Prostate gland (tissue), 2 donors: ENCODE measurements at regions not wholly inside any gene's neighbourhood (a gene's known extent, or its start where the extent isn't known, plus 50 kb on each side); places are given as distances from the start of the nearest gene placed in this dataset.
"Not testable (repeated sequence)": the region's sequence is repeated elsewhere in the genome, so short reads cannot be mapped to it uniquely, and the experiment has no call there.

Experiments used
- DNase-seq: peaks from one replicate; pipeline ENCODE4 v3.0.0-alpha.2; 2019; ENCODE audit warnings: low spot score
- H3K27ac ChIP-seq, 2 donors: fragments of 200-600 bp; sonication (generic); 2 replicates each; pipeline ENCODE4 v1.5.1; 2017 to 2019
- H3K27me3 ChIP-seq: fragments of 200-600 bp; sonication (generic); replicated peaks from 2 replicates; pipeline ENCODE4 v1.5.1; 2019; ENCODE audit not compliant: insufficient read depth
- H3K36me3 ChIP-seq, 2 donors: fragments of 200-600 bp; sonication (generic); 1 replicate in 1 of 2; 2 replicates in 1 of 2; pipeline versions ENCODE4 v1.5.1 to v1.8.1; 2017 to 2019
- H3K4me1 ChIP-seq: fragments of 200-600 bp; sonication (generic); replicated peaks from 2 replicates; pipeline ENCODE4 v1.5.1; 2019
- H3K4me3 ChIP-seq, 2 donors: fragments of 200-600 bp; sonication (generic); 2 replicates each; pipeline ENCODE4 v1.5.1; 2017 to 2019
- H3K9me3 ChIP-seq: fragments of 200-600 bp; sonication (generic); 2 replicates; pipeline ENCODE4 v1.5.1; 2017
- POLR2A ChIP-seq: fragments of 450-650 bp; IDR thresholded peaks from one replicate; pipeline ENCODE4 v1.6.1; 2016; ENCODE audit warnings: antibody characterized with exemption, mild to moderate bottlenecking
- POLR2AphosphoS5 ChIP-seq: sonication (generic); formaldehyde crosslinking; IDR thresholded peaks from one replicate; pipeline ENCODE4 v1.6.1; 2017; ENCODE audit warnings: antibody characterized with exemption
- WGBS: methylation state at CpG from one replicate; pipeline ENCODE4 v1.1.5; 2018; 5-methylcytosine and 5-hydroxymethylcytosine counted together
- intact Hi-C: fragments of 100-400 bp; cut with DNase I; formaldehyde crosslinking; loops from one replicate; pipeline ENCODE4 v1.14.2; 2022
- TF ChIP-seq, protein P1 (sequence below), 4 experiments: fragments of 200-600 bp in 2 of 4; fragments of 450-650 bp in 2 of 4; sonication (generic) in 2 of 4; IDR thresholded peaks; 1 replicate in 3 of 4; 2 replicates in 1 of 4; pipeline ENCODE4 v1.5.1; 2016 to 2019; ENCODE audit warnings: antibody characterized with exemption in 4 of 4, mild to moderate bottlenecking in 2 of 4, moderate library complexity in 2 of 4

- Histone ChIP-seq H3K4me3 (no peak overlapping the region), H3K27ac (no peak overlapping the region), H3K27me3 (no peaks in the 10 kb centered on the region), H3K4me1 (no peaks in the 10 kb centered on the region), H3K9me3 (no peaks in the 10 kb centered on the region), H3K36me3 (no peaks in the 10 kb centered on the region)
- intact Hi-C loops = no loop called here
- TF ChIP-seq POLR2A (no peak), POLR2AphosphoS5 (no peak)
- TF ChIP-seq, protein P1, sequence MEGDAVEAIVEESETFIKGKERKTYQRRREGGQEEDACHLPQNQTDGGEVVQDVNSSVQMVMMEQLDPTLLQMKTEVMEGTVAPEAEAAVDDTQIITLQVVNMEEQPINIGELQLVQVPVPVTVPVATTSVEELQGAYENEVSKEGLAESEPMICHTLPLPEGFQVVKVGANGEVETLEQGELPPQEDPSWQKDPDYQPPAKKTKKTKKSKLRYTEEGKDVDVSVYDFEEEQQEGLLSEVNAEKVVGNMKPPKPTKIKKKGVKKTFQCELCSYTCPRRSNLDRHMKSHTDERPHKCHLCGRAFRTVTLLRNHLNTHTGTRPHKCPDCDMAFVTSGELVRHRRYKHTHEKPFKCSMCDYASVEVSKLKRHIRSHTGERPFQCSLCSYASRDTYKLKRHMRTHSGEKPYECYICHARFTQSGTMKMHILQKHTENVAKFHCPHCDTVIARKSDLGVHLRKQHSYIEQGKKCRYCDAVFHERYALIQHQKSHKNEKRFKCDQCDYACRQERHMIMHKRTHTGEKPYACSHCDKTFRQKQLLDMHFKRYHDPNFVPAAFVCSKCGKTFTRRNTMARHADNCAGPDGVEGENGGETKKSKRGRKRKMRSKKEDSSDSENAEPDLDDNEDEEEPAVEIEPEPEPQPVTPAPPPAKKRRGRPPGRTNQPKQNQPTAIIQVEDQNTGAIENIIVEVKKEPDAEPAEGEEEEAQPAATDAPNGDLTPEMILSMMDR (IDR thresholded peaks at IDR 0.05) = no peak
- 90% methylated on average over 3 of the region's 3 CpGs for WGBS
- no peak for DNase-seq
Measured at GRCh38 chr1:198950036-198950435, 311.2 kb downstream of the PTPRC start.

DNA sequence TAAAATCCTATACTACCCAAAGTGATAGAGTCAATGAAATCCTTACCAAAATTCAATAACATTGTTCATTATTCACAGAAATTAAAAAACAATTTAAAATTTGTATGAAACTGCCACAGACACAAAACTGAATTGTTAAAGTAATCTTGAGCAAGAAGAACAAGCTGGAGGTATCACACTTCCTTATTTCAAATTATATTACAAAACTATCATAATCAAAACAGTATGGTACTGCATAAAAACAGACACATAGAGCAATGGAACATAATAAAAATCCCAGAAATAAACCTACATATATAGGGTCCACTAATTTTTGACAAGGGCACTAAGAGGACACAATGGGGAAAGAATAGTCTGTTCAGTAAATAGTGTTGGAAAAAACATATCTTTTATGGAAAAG lies 316.2 kb downstream of the PTPRC start:
- no peak for DNase-seq
- H3K27ac ChIP-seq = no peak overlapping the region
- intact Hi-C loops = no loop called here
- no peaks in the 10 kb centered on the region for H3K9me3 ChIP-seq
- H3K36me3 ChIP-seq = no peaks in the 10 kb centered on the region
- TF ChIP-seq, protein P1 (IDR thresholded peaks at IDR 0.05) = no peak
- TF ChIP-seq POLR2A (no peak), POLR2AphosphoS5 (no peak)
- no peaks in the 10 kb centered on the region for H3K27me3 ChIP-seq
- H3K4me1 ChIP-seq = no peaks in the 10 kb centered on the region
- no peak overlapping the region for H3K4me3 ChIP-seq

- Histone ChIP-seq H3K4me1 (no peaks in the 10 kb centered on the region), H3K9me3 (no peaks in the 10 kb centered on the region), H3K27ac (no peak overlapping the region), H3K4me3 (no peak overlapping the region), H3K27me3 (no peaks in the 10 kb centered on the region), H3K36me3 (no peaks in the 10 kb centered on the region)
- 54% methylated on average over 1 of the region's 1 CpG for WGBS
- TF ChIP-seq POLR2A = no peak
- TF ChIP-seq, protein P1 (IDR thresholded peaks at IDR 0.05) = no peak
- TF ChIP-seq POLR2AphosphoS5 = no peak
- intact Hi-C loops = no loop called here
- no peak for DNase-seq
Measured at GRCh38 chr1:198957044-198957443, 318.2 kb downstream of the PTPRC start.

DNA sequence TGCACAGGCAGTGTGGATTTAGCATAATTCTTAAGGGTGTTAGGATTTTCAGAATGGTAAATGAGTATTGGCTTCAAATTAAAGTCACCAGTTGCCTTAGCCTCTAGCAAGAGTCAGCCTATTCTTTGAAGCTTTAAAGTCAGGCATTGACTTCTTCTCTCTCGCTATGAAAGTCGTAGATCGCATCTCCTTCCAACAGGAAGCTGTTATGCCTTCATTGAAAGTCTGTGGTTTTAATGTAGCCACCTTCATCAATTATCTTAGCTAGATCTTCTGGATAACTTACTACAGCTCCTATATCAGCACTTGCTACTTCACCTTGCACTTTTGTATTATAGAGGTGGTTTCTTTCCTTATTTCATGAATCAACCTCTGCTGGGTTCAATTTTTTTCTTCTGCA lies 320.2 kb downstream of the PTPRC start:
- no peak overlapping the region for H3K4me3 ChIP-seq
- no peak overlapping the region for H3K27ac ChIP-seq
- 92% methylated on average over 3 of the region's 3 CpGs for WGBS
- no peaks in the 10 kb centered on the region for H3K4me1 ChIP-seq
- no peak for DNase-seq
- no peaks in the 10 kb centered on the region for H3K27me3 ChIP-seq
- no peaks in the 10 kb centered on the region for H3K36me3 ChIP-seq
- intact Hi-C loops = no loop called here
- TF ChIP-seq POLR2AphosphoS5 (no peak), POLR2A (no peak)
- TF ChIP-seq, protein P1 (IDR thresholded peaks at IDR 0.05) = no peak
- H3K9me3 ChIP-seq = no peaks in the 10 kb centered on the region

- no peak overlapping the region for H3K4me3 ChIP-seq
- H3K36me3 ChIP-seq = no peaks in the 10 kb centered on the region
- TF ChIP-seq, protein P1 (IDR thresholded peaks at IDR 0.05) = no peak
- no peak for TF ChIP-seq POLR2AphosphoS5
- TF ChIP-seq POLR2A = no peak
- no peak overlapping the region for H3K27ac ChIP-seq
- H3K27me3 ChIP-seq = no peaks in the 10 kb centered on the region
- intact Hi-C loops = no loop called here
- no peaks in the 10 kb centered on the region for H3K9me3 ChIP-seq
- no peak for DNase-seq
- WGBS = 82% methylated on average over 2 of the region's 2 CpGs
- no peaks in the 10 kb centered on the region for H3K4me1 ChIP-seq
Measured at GRCh38 chr1:198959676-198960075, 320.8 kb downstream of the PTPRC start.

- H3K27ac ChIP-seq, H3K4me3 ChIP-seq, H3K36me3 ChIP-seq, intact Hi-C loops, H3K9me3 ChIP-seq, H3K4me1 ChIP-seq, H3K27me3 ChIP-seq, DNase-seq: not testable (repeated sequence)
Measured at GRCh38 chr1:198963796-198964195, 325.0 kb downstream of the PTPRC start.
